ENCODE measurements at regions not wholly inside any gene's neighbourhood (a gene's known extent, or its start where the extent isn't known, plus 50 kb on each side); places are given as distances from the start of the nearest gene placed in this dataset.

DNA sequence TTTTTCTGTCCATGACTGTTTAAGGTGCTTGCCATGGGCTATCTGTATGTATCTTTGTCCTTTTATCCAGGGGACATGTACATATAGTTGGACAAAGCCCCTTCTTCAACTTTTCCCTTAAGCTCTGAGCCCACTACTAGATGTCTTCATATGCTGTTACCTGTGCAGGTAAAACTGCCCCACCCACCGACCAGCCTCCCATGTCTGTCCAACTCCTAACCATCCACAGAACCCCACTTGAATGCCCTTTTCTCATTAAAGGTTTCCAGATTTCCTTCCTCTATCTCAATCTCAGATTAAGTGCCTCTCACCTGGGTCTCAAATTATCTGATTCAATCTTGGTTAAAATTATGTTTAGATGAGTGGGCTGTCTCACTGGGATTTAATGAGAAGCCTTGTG is 136.3 kb downstream of the RNASET2 start:
- no peak for TF ChIP-seq EZH2 (conservative IDR thresholded peaks at IDR 0.05; ENCODE audit: low read depth, low read length)
- TF ChIP-seq, protein P1, sequence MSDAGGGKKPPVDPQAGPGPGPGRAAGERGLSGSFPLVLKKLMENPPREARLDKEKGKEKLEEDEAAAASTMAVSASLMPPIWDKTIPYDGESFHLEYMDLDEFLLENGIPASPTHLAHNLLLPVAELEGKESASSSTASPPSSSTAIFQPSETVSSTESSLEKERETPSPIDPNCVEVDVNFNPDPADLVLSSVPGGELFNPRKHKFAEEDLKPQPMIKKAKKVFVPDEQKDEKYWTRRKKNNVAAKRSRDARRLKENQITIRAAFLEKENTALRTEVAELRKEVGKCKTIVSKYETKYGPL (CRISPR knock-in tag; IDR thresholded peaks at IDR 0.05) = no peak
- TF ChIP-seq, protein P2, sequence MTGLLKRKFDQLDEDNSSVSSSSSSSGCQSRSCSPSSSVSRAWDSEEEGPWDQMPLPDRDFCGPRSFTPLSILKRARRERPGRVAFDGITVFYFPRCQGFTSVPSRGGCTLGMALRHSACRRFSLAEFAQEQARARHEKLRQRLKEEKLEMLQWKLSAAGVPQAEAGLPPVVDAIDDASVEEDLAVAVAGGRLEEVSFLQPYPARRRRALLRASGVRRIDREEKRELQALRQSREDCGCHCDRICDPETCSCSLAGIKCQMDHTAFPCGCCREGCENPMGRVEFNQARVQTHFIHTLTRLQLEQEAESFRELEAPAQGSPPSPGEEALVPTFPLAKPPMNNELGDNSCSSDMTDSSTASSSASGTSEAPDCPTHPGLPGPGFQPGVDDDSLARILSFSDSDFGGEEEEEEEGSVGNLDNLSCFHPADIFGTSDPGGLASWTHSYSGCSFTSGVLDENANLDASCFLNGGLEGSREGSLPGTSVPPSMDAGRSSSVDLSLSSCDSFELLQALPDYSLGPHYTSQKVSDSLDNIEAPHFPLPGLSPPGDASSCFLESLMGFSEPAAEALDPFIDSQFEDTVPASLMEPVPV (CRISPR knock-in tag; IDR thresholded peaks at IDR 0.05) = no peak
- TF ChIP-seq MXI1 (IDR thresholded peaks at IDR 0.05; ENCODE audit: borderline replicate concordance, low read depth, low read length) = no peak
- TF ChIP-seq HDAC6 (IDR thresholded peaks at IDR 0.05; ENCODE audit: low read depth, low read length) = no peak
- TF ChIP-seq, protein P3, sequence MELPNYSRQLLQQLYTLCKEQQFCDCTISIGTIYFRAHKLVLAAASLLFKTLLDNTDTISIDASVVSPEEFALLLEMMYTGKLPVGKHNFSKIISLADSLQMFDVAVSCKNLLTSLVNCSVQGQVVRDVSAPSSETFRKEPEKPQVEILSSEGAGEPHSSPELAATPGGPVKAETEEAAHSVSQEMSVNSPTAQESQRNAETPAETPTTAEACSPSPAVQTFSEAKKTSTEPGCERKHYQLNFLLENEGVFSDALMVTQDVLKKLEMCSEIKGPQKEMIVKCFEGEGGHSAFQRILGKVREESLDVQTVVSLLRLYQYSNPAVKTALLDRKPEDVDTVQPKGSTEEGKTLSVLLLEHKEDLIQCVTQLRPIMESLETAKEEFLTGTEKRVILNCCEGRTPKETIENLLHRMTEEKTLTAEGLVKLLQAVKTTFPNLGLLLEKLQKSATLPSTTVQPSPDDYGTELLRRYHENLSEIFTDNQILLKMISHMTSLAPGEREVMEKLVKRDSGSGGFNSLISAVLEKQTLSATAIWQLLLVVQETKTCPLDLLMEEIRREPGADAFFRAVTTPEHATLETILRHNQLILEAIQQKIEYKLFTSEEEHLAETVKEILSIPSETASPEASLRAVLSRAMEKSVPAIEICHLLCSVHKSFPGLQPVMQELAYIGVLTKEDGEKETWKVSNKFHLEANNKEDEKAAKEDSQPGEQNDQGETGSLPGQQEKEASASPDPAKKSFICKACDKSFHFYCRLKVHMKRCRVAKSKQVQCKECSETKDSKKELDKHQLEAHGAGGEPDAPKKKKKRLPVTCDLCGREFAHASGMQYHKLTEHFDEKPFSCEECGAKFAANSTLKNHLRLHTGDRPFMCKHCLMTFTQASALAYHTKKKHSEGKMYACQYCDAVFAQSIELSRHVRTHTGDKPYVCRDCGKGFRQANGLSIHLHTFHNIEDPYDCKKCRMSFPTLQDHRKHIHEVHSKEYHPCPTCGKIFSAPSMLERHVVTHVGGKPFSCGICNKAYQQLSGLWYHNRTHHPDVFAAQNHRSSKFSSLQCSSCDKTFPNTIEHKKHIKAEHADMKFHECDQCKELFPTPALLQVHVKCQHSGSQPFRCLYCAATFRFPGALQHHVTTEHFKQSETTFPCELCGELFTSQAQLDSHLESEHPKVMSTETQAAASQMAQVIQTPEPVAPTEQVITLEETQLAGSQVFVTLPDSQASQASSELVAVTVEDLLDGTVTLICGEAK (IDR thresholded peaks at IDR 0.05) = no peak
- TF ChIP-seq, protein P3 (CRISPR knock-in tag; IDR thresholded peaks at IDR 0.05) = no peak
- no peak for TF ChIP-seq ZBTB7A (CRISPR knock-in tag; IDR thresholded peaks at IDR 0.05)
- TF ChIP-seq SIN3A (IDR thresholded peaks at IDR 0.05; ENCODE audit: borderline replicate concordance, low read depth, low read length) = no peak

Data from HepG2 (cell line).